Testis (tissue), 2 donors: ENCODE measurements at regions not wholly inside any gene's neighbourhood (a gene's known extent, or its start where the extent isn't known, plus 50 kb on each side); places are given as distances from the start of the nearest gene placed in this dataset.

Experiments used
- POLR2A ChIP-seq: fragments of 450-650 bp; IDR thresholded peaks from one replicate; pipeline ENCODE4 v1.6.1; 2017; ENCODE audit warnings: antibody characterized with exemption, mild to moderate bottlenecking, moderate library complexity
- TF ChIP-seq, protein P1 (sequence below), 3 experiments: fragments of 450-650 bp in 2 of 3; fragments of 200-600 bp in 1 of 3; sonication (generic) in 1 of 3; IDR thresholded peaks; one replicate each; pipeline ENCODE4 v1.5.1; 2016 to 2019; ENCODE audit warnings: antibody characterized with exemption in 3 of 3, mild to moderate bottlenecking in 2 of 3, moderate library complexity in 1 of 3

DNA sequence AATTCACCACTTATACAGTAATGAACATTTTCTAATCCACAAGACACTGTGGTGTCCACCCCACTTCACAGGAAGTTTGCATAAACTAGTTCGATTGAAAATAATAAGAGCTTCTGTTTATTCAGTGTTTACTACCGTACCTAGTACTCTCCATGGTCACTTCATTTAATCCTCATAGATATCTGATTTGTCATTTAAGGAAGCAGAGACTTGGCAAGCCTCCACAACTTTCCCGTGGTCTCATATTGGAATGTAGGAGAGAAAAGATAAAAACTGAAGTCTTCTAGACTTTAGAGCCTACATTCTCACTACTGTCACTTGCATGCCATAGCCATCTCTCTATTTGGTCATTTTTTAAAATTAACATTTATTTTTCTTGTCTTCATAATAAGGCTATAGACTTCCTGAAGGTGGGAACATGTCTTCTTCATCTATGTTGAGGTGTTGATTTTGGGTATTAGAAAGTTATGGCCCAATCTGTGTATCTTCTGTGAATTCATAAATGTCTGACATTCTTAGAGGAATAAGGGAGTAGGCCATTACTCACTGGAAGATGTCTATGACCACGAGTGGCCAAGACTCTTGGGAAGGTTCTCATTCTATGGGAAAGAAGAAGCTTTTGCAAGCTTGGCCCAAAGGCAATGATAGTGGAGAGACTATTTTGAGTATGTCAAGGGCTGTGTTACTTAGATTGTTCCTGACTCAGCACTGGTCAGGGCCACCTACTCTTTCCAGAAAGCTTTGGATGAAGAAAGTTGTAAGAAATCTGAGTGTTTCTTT lies 423.7 kb downstream of the LRIG3 start:
- TF ChIP-seq, protein P1, sequence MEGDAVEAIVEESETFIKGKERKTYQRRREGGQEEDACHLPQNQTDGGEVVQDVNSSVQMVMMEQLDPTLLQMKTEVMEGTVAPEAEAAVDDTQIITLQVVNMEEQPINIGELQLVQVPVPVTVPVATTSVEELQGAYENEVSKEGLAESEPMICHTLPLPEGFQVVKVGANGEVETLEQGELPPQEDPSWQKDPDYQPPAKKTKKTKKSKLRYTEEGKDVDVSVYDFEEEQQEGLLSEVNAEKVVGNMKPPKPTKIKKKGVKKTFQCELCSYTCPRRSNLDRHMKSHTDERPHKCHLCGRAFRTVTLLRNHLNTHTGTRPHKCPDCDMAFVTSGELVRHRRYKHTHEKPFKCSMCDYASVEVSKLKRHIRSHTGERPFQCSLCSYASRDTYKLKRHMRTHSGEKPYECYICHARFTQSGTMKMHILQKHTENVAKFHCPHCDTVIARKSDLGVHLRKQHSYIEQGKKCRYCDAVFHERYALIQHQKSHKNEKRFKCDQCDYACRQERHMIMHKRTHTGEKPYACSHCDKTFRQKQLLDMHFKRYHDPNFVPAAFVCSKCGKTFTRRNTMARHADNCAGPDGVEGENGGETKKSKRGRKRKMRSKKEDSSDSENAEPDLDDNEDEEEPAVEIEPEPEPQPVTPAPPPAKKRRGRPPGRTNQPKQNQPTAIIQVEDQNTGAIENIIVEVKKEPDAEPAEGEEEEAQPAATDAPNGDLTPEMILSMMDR (IDR thresholded peaks at IDR 0.05) = no peak
- TF ChIP-seq POLR2A = no peak
